CD4-positive, alpha-beta T cell (primary cell): ENCODE measurements at regions not wholly inside any gene's neighbourhood (a gene's known extent, or its start where the extent isn't known, plus 50 kb on each side); places are given as distances from the start of the nearest gene placed in this dataset.
A peak's percentile ranks its signal among the peaks of the same experiment; 100 is the strongest.
"Not testable (repeated sequence)": the region's sequence is repeated elsewhere in the genome, so short reads cannot be mapped to it uniquely, and the experiment has no call there.

Source experiments
- ATAC-seq: fragments of 200-7000 bp; cut with Tn5 transposase; one replicate; pipeline ENCODE4 v1.10.0; 2022; ENCODE audit warnings: mild to moderate bottlenecking; ENCODE audit not compliant: poor library complexity
- CTCF ChIA-PET: fragments of 350-600 bp; sonication (Branson Sonifier 250); formaldehyde crosslinking; loops from one replicate; lab custom pipeline; 2021; ENCODE audit warnings: antibody characterized with exemption, inconsistent platforms; lab: Charles Lee
- POLR2A ChIA-PET: fragments of 350-600 bp; sonication (Branson Sonifier 250); formaldehyde crosslinking; loops from one replicate; lab custom pipeline; 2021; ENCODE audit warnings: antibody characterized with exemption, inconsistent platforms; lab: Charles Lee
- DNase-seq, 14 experiments: peaks; one replicate each; pipeline ENCODE4 v3.0.0-alpha.2; 2013 to 2020; ENCODE audit warnings: mixed read lengths in 2 of 14
- H3K27ac ChIP-seq, 2 donors: one replicate each; pipeline versions ENCODE4 v1.5.1 to v1.7.0; 2013; ENCODE audit warnings: low read length in 2 of 2, low read depth in 1 of 2, mild to moderate bottlenecking in 1 of 2
- H3K27me3 ChIP-seq, 2 experiments: 1 replicate in 1 of 2; 2 replicates in 1 of 2; pipeline versions ENCODE4 v1.6.1 to v1.7.0; 2013; ENCODE audit warnings: low read length in 2 of 2, control low read depth in 1 of 2, mild to moderate bottlenecking in 1 of 2, moderate library complexity in 1 of 2; ENCODE audit not compliant: insufficient read depth in 2 of 2, control insufficient read depth in 1 of 2
- H3K36me3 ChIP-seq: one replicate; pipeline ENCODE4 v1.6.1; 2013; ENCODE audit warnings: low read length, control low read depth; ENCODE audit not compliant: insufficient read depth
- H3K4me1 ChIP-seq: one replicate; pipeline ENCODE4 v1.6.1; 2013; ENCODE audit warnings: low read length, control low read depth; ENCODE audit not compliant: insufficient read depth
- H3K4me3 ChIP-seq: one replicate; pipeline ENCODE4 v1.5.1; 2013; ENCODE audit warnings: mild to moderate bottlenecking, low read length, moderate library complexity
- H3K9me3 ChIP-seq, 2 experiments: 1 replicate in 1 of 2; 2 replicates in 1 of 2; pipeline versions ENCODE4 v1.6.1 to v1.7.0; 2013; ENCODE audit warnings: low read length in 2 of 2, mild to moderate bottlenecking in 2 of 2, control low read depth in 1 of 2, moderate library complexity in 1 of 2; ENCODE audit not compliant: control insufficient read depth in 1 of 2, insufficient read depth in 1 of 2
- H3K27ac Mint-ChIP-seq: one replicate; pipeline ENCODE4 v1.8.0; 2020; ENCODE audit warnings: mixed read lengths
- H3K27me3 Mint-ChIP-seq: one replicate; pipeline ENCODE4 v1.8.0; 2021; ENCODE audit warnings: mixed read lengths
- H3K36me3 Mint-ChIP-seq: one replicate; pipeline ENCODE4 v1.8.0; 2021; ENCODE audit warnings: low read depth, mixed read lengths
- H3K4me1 Mint-ChIP-seq: one replicate; pipeline ENCODE4 v1.8.0; 2021; ENCODE audit warnings: low read depth, mixed read lengths
- H3K4me3 Mint-ChIP-seq: one replicate; pipeline ENCODE4 v1.8.0; 2020; ENCODE audit warnings: mild to moderate bottlenecking, mixed read lengths
- H3K9me3 Mint-ChIP-seq: one replicate; pipeline ENCODE4 v1.8.0; 2020; ENCODE audit warnings: mixed read lengths
- intact Hi-C, 2 experiments: fragments of 100-400 bp; cut with DNase I in 1 of 2; cut with micrococcal nuclease in 1 of 2; formaldehyde crosslinking; loops; one replicate each; pipeline versions ENCODE4 v1.15.1 to v1.9.0; 2023 to 2025; cut with DNase I, micrococcal nuclease

GRCh38 chr2:87485455-87485854 lies 262.4 kb upstream of the PLGLB2 start:
- Mint-ChIP-seq H3K27ac (peak overlapping the region; percentile 74), H3K4me1 (peaks cover 11% of the 10 kb centered on the region)
- intact Hi-C loops, ATAC-seq, H3K27ac ChIP-seq, H3K4me3 Mint-ChIP-seq, H3K27me3 Mint-ChIP-seq, H3K36me3 Mint-ChIP-seq, H3K36me3 ChIP-seq, H3K9me3 ChIP-seq, CTCF ChIA-PET, H3K27me3 ChIP-seq, H3K9me3 Mint-ChIP-seq, H3K4me3 ChIP-seq, DNase-seq, POLR2A ChIA-PET: not testable (repeated sequence)
- H3K4me1 ChIP-seq, result peaks cover 24% of the 10 kb centered on the region

GRCh38 chr2:87485884-87486283 lies 262.0 kb upstream of the PLGLB2 start:
- H3K4me3 ChIP-seq, POLR2A ChIA-PET, H3K9me3 Mint-ChIP-seq, H3K36me3 Mint-ChIP-seq, CTCF ChIA-PET, H3K27me3 ChIP-seq, H3K36me3 ChIP-seq, H3K27me3 Mint-ChIP-seq, H3K4me3 Mint-ChIP-seq, intact Hi-C loops, H3K9me3 ChIP-seq: not testable (repeated sequence)
- ATAC-seq, result peak; percentile 83
- H3K27ac ChIP-seq, result peak overlapping the region; percentile 64 to 74
- peak in 1 of 14 experiments; percentile 84 for DNase-seq
- peaks cover 11% of the 10 kb centered on the region for H3K4me1 Mint-ChIP-seq
- H3K4me1 ChIP-seq, result peaks cover 24% of the 10 kb centered on the region
- peak overlapping the region; percentile 74 for H3K27ac Mint-ChIP-seq

GRCh38 chr2:87486413-87486812 lies 261.5 kb upstream of the PLGLB2 start:
- H3K9me3 ChIP-seq, CTCF ChIA-PET, intact Hi-C loops, H3K36me3 ChIP-seq, H3K9me3 Mint-ChIP-seq, H3K36me3 Mint-ChIP-seq, H3K27me3 Mint-ChIP-seq, H3K27me3 ChIP-seq, POLR2A ChIA-PET: not testable (repeated sequence)
- peak in 3 of 14 experiments; percentile 21 to 54 (median 44) for DNase-seq
- H3K4me1 Mint-ChIP-seq, result peaks cover 11% of the 10 kb centered on the region
- peak overlapping the region; percentile 74 for H3K27ac Mint-ChIP-seq
- H3K4me1 ChIP-seq, result peaks cover 24% of the 10 kb centered on the region
- peak overlapping the region; percentile 16 for H3K4me3 ChIP-seq
- H3K27ac ChIP-seq, result peak overlapping the region; percentile 64 to 74
- H3K4me3 Mint-ChIP-seq, result peak overlapping the region; percentile 34
- ATAC-seq, result peak; percentile 28

GRCh38 chr2:87488021-87488420 lies 259.9 kb upstream of the PLGLB2 start:
- H3K4me3 ChIP-seq, H3K27me3 ChIP-seq, H3K27ac Mint-ChIP-seq, H3K36me3 ChIP-seq, H3K27me3 Mint-ChIP-seq, H3K9me3 Mint-ChIP-seq, H3K36me3 Mint-ChIP-seq, intact Hi-C loops, H3K4me3 Mint-ChIP-seq, H3K4me1 Mint-ChIP-seq, DNase-seq, H3K9me3 ChIP-seq, CTCF ChIA-PET, ATAC-seq, POLR2A ChIA-PET: not testable (repeated sequence)
- Histone ChIP-seq H3K4me1 (peaks cover 23% of the 10 kb centered on the region), H3K27ac (peak overlapping the region in 1 of 2 donors; percentile 52)

- H3K4me3 Mint-ChIP-seq, CTCF ChIA-PET, H3K27me3 ChIP-seq, H3K36me3 ChIP-seq, POLR2A ChIA-PET, H3K9me3 ChIP-seq, H3K4me3 ChIP-seq, H3K27ac ChIP-seq, DNase-seq, ATAC-seq, H3K27me3 Mint-ChIP-seq, H3K4me1 Mint-ChIP-seq, intact Hi-C loops, H3K9me3 Mint-ChIP-seq, H3K36me3 Mint-ChIP-seq, H3K27ac Mint-ChIP-seq: not testable (repeated sequence)
- H3K4me1 ChIP-seq, result peaks cover 16% of the 10 kb centered on the region
These were observed 258.9 kb upstream of the PLGLB2 start for GRCh38 chr2:87488991-87489390.

- peaks cover 11% of the 10 kb centered on the region for H3K4me1 ChIP-seq
- H3K27ac ChIP-seq, H3K4me3 Mint-ChIP-seq, H3K27me3 ChIP-seq, H3K27me3 Mint-ChIP-seq, H3K4me3 ChIP-seq, H3K9me3 Mint-ChIP-seq, ATAC-seq, H3K27ac Mint-ChIP-seq, H3K9me3 ChIP-seq, POLR2A ChIA-PET, CTCF ChIA-PET, H3K4me1 Mint-ChIP-seq, DNase-seq, intact Hi-C loops, H3K36me3 Mint-ChIP-seq, H3K36me3 ChIP-seq: not testable (repeated sequence)
These were observed 253.0 kb upstream of the PLGLB2 start for GRCh38 chr2:87494846-87495245.

GRCh38 chr2:87495455-87495854 lies 252.4 kb upstream of the PLGLB2 start:
- intact Hi-C loops, H3K27ac ChIP-seq, H3K27me3 ChIP-seq, DNase-seq, H3K9me3 Mint-ChIP-seq, H3K9me3 ChIP-seq, H3K4me3 ChIP-seq, H3K27me3 Mint-ChIP-seq, POLR2A ChIA-PET, H3K36me3 ChIP-seq, H3K36me3 Mint-ChIP-seq, H3K27ac Mint-ChIP-seq, H3K4me3 Mint-ChIP-seq, ATAC-seq, H3K4me1 Mint-ChIP-seq, CTCF ChIA-PET: not testable (repeated sequence)
- H3K4me1 ChIP-seq, result peaks cover 11% of the 10 kb centered on the region
